Hepatocyte (in vitro differentiated cells): ENCODE measurements at regions not wholly inside any gene's neighbourhood (a gene's known extent, or its start where the extent isn't known, plus 50 kb on each side); places are given as distances from the start of the nearest gene placed in this dataset.

Source experiments
- CTCF ChIP-seq: fragments of 200-600 bp; sonication (generic); IDR thresholded peaks from 2 replicates; pipeline ENCODE4 v1.5.1; 2016; ENCODE audit warnings: antibody characterized with exemption, mild to moderate bottlenecking; ENCODE audit not compliant: poor library complexity
- EZH2 ChIP-seq: fragments of 200-600 bp; sonication (generic); IDR thresholded peaks from 2 replicates; pipeline ENCODE4 v1.6.1; 2016; ENCODE audit warnings: antibody characterized with exemption, mild to moderate bottlenecking, borderline replicate concordance
- EZH2phosphoT487 ChIP-seq: fragments of 200-600 bp; sonication (generic); IDR thresholded peaks from one replicate; pipeline ENCODE4 v1.6.1; 2018; ENCODE audit warnings: antibody characterized with exemption, mild to moderate bottlenecking, low read depth, moderate library complexity; ENCODE audit not compliant: unreplicated experiment, severe bottlenecking

DNA sequence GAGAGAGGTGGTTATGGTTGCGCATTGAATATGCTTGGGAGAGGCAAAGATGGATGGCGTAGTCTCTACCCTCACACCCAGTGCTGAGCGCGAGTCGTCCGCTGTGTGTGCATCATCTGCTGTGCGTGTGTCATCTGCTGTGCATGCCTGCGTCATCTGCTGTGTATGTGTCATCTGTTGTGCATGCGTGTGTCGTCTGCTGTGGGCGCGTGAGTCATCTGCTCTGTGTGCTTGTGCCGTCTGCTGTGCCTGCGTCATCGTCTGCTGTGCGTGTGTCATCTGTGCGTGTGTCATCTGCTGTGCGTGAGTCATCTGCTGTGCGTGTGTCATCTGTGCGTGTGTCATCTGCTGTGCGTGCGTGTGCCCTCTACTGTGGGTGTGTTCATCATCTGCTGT is 68.0 kb upstream of the IRX4 start:
- TF ChIP-seq CTCF (no peak), EZH2 (no peak), EZH2phosphoT487 (no peak)
